HL-60/S4 treated with retinoic acid at 250 ng/mL for 4 days and 3 days (cell line): ENCODE measurements at regions not wholly inside any gene's neighbourhood (a gene's known extent, or its start where the extent isn't known, plus 50 kb on each side); places are given as distances from the start of the nearest gene placed in this dataset.

Source experiments
- in situ Hi-C: fragments of 300-500 bp; cut with MboI; formaldehyde crosslinking; loops from 2 replicates; pipeline ENCODE4 v1.7.0; 2022; ENCODE audit warnings: low sequenced_read_pairs

GRCh38 chr4:163948920-163949455 lies 454.5 kb downstream of the TMA16 start:
- in situ Hi-C loops: no loop called here

GRCh38 chr4:163949976-163950601 lies 455.6 kb downstream of the TMA16 start:
- in situ Hi-C loops: no loop called here

DNA sequence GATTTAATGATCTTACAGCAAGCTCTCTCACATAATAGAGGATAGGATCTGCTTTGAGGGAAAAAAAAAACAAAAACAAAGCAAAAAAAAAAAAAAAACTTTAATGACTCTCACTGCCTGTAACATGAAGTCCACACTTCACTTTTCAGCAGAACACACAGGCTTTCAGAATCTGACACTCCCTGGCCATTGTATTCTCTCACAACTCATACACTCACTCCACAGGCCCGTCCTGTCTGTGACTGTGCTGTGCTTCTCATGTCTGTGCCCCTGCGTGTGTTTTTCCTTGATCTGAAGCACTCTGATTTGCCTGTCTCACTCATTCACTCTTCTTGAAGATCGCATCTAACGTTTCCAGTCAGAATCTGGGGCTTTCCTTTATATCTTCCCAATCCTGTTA lies 460.8 kb downstream of the TMA16 start:
- in situ Hi-C loops: no loop called here

- in situ Hi-C loops: no loop called here
These were observed 464.3 kb downstream of the TMA16 start for GRCh38 chr4:163958751-163959150.

GRCh38 chr4:163959932-163960331 lies 465.4 kb downstream of the TMA16 start:
- in situ Hi-C loops: no loop called here

- in situ Hi-C loops: no loop called here
These were observed 472.1 kb downstream of the TMA16 start for GRCh38 chr4:163966612-163967011.

GRCh38 chr4:163967263-163967662 lies 472.8 kb downstream of the TMA16 start:
- in situ Hi-C loops: no loop called here

DNA sequence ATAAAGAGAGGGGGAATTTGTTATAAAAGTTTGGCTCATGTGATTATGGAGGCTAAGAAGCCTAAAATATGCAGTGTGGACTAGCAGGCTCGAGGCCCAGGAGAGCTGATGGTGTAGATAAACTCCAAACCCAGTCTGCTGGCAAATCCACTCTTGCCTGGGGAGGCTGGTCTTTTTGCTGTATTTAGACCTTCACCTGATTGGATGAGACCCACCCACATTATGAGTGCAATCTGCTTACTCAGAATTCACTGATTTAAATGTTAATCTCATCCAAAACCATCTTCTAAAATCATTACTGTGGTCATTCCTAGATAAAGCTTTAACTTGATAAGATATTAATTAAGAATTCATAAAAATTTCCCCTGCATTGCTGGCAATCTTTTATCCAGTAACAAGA lies 473.2 kb downstream of the TMA16 start:
- in situ Hi-C loops: no loop called here

DNA sequence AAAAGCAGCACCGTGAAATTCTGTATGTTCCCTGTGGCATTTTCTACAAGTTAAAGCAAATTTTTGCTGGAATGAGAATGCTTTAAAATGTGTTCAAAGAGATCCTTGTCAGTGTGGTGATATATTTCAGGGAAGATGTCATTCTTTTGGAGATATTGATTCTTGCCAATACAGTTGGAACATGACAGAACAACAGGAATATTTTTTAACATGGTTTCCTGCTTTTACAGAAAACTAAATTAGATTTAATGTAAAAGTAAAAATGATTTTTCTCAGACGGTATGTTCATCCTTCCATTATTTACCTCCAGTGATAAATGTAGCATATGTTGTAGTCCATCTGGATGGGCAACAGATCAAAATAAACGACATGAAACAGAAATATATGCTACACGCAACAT lies 474.8 kb downstream of the TMA16 start:
- in situ Hi-C loops: no loop called here

- in situ Hi-C loops: no loop called here
These were observed 482.1 kb downstream of the TMA16 start for GRCh38 chr4:163976588-163976987.

DNA sequence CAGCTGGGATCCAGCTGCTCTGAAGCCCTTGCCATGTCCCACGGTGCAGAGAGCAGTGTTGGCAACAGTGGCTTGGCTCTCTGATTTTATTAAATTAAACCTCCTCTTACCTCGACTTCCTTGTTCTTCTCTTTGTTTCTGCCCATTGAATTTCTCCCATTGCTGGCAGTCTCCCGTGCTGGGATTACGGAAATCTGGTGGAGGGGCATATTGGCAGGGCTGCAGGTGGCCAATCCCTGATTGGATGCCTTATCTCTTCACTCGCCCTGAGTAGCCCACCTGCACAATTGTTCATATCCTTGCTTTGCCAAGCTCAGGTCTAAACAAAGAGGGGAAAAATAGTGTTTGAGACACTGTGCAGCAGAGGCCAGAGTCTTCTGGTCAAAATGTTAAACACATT lies 493.9 kb downstream of the TMA16 start:
- in situ Hi-C loops: no loop called here

DNA sequence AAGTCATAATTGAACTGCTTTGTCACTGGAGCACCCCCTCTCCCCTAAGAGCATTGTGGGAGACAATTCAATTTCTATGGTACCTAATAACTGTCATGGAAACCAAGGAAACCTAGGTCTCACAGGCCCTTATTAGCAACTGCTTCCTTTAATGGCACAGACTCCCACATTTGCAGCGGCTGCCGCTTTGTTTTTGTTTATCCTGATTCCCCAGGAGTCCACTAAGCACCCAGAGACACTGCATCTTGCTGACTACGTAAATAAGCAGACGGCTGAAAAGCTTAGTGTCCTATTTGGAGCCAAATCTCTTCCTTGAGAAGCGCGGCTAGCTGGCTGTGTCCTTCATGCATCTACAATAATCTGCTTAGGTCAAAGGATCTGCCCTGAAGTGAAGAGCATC lies 494.4 kb downstream of the TMA16 start:
- in situ Hi-C loops: no loop called here

- in situ Hi-C loops: no loop called here
These were observed 496.9 kb downstream of the TMA16 start for GRCh38 chr4:163991298-163991865.

DNA sequence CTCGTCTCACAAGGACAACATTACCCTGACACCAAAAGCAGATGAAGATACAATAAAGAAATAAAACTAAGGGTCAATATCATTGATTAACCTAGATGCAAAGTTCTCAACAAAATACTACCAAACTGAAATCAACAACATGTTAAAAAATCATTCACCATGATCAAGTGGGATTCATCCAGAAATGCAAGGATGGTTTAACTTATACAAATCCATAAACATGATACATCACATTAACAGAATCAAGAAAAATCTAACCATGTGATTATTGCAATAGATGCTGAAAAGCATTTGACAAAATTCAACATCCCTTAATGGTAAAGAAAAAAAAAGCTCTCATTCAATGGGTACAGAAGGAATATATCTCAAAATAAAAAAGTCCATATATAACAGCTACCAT lies 514.9 kb downstream of the TMA16 start:
- in situ Hi-C loops: no loop called here

DNA sequence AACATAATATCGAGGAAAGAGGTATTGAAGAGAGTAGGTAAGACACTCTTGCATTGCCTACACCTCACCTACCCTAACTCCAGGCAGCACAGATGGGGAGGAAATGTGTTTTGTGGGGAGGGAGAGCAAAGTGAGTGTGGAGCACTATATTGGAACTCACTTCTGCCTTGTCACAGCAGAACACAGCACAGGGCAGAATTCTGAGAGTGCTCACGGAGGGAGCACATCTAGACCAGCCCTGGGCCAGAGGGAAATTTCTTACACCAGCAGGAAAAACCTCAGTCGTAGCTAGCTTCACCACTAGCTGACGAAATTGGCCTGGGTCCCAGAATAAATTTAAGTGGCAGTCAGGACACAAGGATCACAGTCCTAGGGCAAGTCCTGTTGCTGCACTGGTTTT lies 517.3 kb downstream of the TMA16 start:
- in situ Hi-C loops: no loop called here

- in situ Hi-C loops: no loop called here
These were observed 518.0 kb downstream of the TMA16 start for GRCh38 chr4:164012396-164013027.

DNA sequence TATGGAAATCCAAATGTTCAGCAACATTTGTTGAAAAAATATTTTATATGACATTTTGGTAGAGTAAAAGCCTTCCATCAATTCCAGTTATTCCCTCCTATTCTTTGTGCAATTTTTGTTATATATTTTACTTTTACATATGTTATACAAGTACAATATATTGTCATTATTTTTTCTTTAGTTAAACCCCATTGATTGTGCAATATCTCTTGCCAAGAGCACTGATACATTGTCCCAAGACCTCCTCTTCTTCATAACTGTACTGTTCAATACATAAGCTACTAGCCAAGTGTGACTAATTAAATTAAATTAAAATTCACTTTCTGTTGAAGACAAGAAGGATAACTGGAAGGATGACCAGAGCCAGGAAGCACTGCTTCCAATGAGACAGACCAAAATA lies 527.5 kb downstream of the TMA16 start:
- in situ Hi-C loops: no loop called here

- in situ Hi-C loops: no loop called here
These were observed 528.7 kb downstream of the TMA16 start for GRCh38 chr4:164023214-164023613.

GRCh38 chr4:164027805-164028204 lies 533.3 kb downstream of the TMA16 start:
- in situ Hi-C loops: no loop called here

- in situ Hi-C loops: no loop called here
These were observed 545.0 kb downstream of the TMA16 start for GRCh38 chr4:164039482-164039881.

DNA sequence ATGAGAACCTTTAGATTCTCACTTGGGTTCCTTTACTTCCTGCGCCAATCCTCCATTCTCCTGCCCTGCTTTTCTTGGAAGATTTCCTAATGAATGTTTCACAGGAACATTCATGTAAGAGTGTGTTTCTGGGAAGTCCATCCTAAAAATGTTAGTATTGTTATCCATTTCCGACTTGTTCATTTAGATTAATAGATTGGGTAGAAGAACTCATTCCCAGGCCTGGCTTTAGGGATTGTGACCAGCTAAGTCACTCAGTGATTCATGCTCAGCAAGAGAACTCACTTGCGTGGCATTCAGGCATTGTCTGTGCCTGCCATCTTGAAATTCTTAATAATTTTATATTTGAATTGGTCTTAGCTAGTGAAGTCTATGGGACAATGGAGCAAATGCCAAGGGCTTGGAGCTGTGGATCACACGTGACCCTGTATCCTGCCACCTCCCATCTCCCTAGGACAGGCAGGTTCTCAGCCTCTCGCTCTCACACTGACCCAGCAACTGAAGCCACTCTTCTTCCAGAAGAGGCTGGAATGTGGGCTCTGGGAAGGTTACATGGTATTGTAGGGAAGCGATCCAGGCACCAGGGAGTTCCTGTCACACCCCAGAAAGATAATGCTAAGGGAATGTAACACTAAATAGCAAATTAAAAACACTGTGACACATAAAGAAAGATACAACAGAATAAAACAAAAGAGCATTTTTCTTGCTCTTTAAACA lies 562.1 kb downstream of the TMA16 start:
- in situ Hi-C loops: no loop called here
